Transverse colon (tissue), 4 donors: ENCODE measurements at regions not wholly inside any gene's neighbourhood (a gene's known extent, or its start where the extent isn't known, plus 50 kb on each side); places are given as distances from the start of the nearest gene placed in this dataset.

Experiments
- DNase-seq: peaks from one replicate; pipeline ENCODE4 v3.0.0-alpha.2; 2019
- H3K27ac ChIP-seq, 4 donors: fragments of 200-600 bp; sonication (generic); 2 replicates each; pipeline ENCODE4 v1.5.1; 2016 to 2018; ENCODE audit warnings: inconsistent platforms in 4 of 4
- H3K27me3 ChIP-seq: fragments of 200-600 bp; sonication (generic); 2 replicates; pipeline ENCODE4 v1.5.1; 2017; ENCODE audit warnings: inconsistent platforms
- H3K36me3 ChIP-seq, 4 donors: fragments of 200-600 bp; sonication (generic); 2 replicates each; pipeline ENCODE4 v1.5.1; 2017 to 2019; ENCODE audit warnings: inconsistent platforms in 4 of 4
- H3K4me1 ChIP-seq, 4 donors: fragments of 200-600 bp; sonication (generic); 2 replicates each; pipeline ENCODE4 v1.5.1; 2017 to 2020; ENCODE audit warnings: inconsistent platforms in 4 of 4
- H3K4me3 ChIP-seq, 4 donors: fragments of 200-600 bp; sonication (generic); 1 replicate in 1 of 4; 2 replicates in 3 of 4; pipeline versions ENCODE4 v1.5.1 to v1.6.1; 2017 to 2019; ENCODE audit warnings: inconsistent platforms in 4 of 4
- H3K9me3 ChIP-seq, 2 donors: fragments of 200-600 bp; sonication (generic); 2 replicates each; pipeline ENCODE4 v1.5.1; 2017 to 2019; ENCODE audit warnings: inconsistent platforms in 2 of 2
- CTCF ChIP-seq, 5 experiments: fragments of 200-600 bp in 3 of 5; fragments of 450-650 bp in 2 of 5; sonication (generic) in 3 of 5; IDR thresholded peaks; 1 replicate in 2 of 5; 2 replicates in 3 of 5; pipeline ENCODE4 v1.5.1; 2016 to 2017; ENCODE audit warnings: antibody characterized with exemption in 5 of 5, inconsistent platforms in 3 of 5, mild to moderate bottlenecking in 2 of 5, moderate library complexity in 1 of 5
- EP300 ChIP-seq: sonication (generic); formaldehyde crosslinking; IDR thresholded peaks from one replicate; pipeline ENCODE4 v1.6.1; 2017; ENCODE audit warnings: antibody characterized with exemption, low read depth
- POLR2A ChIP-seq: fragments of 450-650 bp; IDR thresholded peaks from one replicate; pipeline ENCODE4 v1.6.1; 2016; ENCODE audit warnings: antibody characterized with exemption, mild to moderate bottlenecking, moderate library complexity
- POLR2AphosphoS5 ChIP-seq, 3 donors: sonication (generic); formaldehyde crosslinking; IDR thresholded peaks; one replicate each; pipeline ENCODE4 v1.6.1; 2016; ENCODE audit warnings: antibody characterized with exemption in 3 of 3
- WGBS, 2 donors: methylation state at CpG; one replicate each; pipeline ENCODE4 v1.1.5; 2018; ENCODE audit warnings: low coverage in 1 of 2; 5-methylcytosine and 5-hydroxymethylcytosine counted together
- in situ Hi-C, 4 donors: fragments of 200-750 bp; cut with MboI; loops; one replicate each; pipeline versions ENCODE4 v1.15.0 to v1.15.1; 2017; ENCODE audit warnings: low sequenced_read_pairs in 3 of 4, low pct_ligation_motif_present in 1 of 4, low pct_unique_long_range_greater_than_20kb in 1 of 4
- intact Hi-C: fragments of 100-400 bp; cut with DNase I; formaldehyde crosslinking; loops from one replicate; pipeline ENCODE4 v1.15.1; 2023; ENCODE audit warnings: low total_unique reads

- Histone ChIP-seq H3K27ac (no peak overlapping the region), H3K9me3 (no peaks in the 10 kb centered on the region), H3K4me3 (no peak overlapping the region), H3K27me3 (no peaks in the 10 kb centered on the region), H3K36me3 (no peaks in the 10 kb centered on the region), H3K4me1 (no peaks in the 10 kb centered on the region)
- intact Hi-C loops (no loop called here), in situ Hi-C loops (no loop called here)
- TF ChIP-seq EP300 (no peak), POLR2A (no peak), POLR2AphosphoS5 (IDR thresholded peaks at IDR 0.05) (no peak), CTCF (IDR thresholded peaks at IDR 0.05) (no peak)
- 60 to 90% methylated on average over 1 to 3 of the region's 3 CpGs for WGBS, 2 donors
- no peak for DNase-seq
Observed at GRCh38 chr13:39971526-39971925, 316.1 kb downstream of the COG6 start.

DNA sequence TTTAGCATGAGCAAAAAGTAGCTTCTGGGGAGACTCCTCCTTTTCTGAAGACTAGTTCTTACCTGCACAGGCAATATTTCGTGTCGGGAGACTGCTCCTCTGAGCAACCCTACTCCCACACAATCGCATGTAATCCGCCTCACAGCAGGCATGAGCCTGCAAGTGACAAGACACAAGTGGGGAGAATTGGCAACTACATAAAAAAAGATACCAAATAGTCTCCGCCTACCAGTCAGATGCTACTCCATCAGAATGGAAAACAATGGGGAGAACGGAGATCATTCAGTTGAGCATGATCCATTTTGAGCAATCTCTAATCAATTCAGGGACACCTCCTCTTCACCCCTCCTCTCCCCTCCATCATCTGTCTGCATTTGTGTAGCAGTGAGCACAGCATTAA lies 321.0 kb downstream of the COG6 start:
- in situ Hi-C loops (no loop called here), intact Hi-C loops (no loop called here)
- H3K9me3 ChIP-seq: no peaks in the 10 kb centered on the region
- no peak overlapping the region for H3K27ac ChIP-seq
- TF ChIP-seq EP300: no peak
- no peak for TF ChIP-seq POLR2AphosphoS5 (IDR thresholded peaks at IDR 0.05)
- no peak for TF ChIP-seq CTCF (IDR thresholded peaks at IDR 0.05)
- TF ChIP-seq POLR2A: no peak
- no peaks in the 10 kb centered on the region for H3K4me1 ChIP-seq
- DNase-seq: no peak
- H3K27me3 ChIP-seq: no peaks in the 10 kb centered on the region
- 82 to 84% methylated on average over 6 of the region's 6 CpGs for WGBS, 2 donors
- H3K36me3 ChIP-seq: no peaks in the 10 kb centered on the region
- H3K4me3 ChIP-seq: no peak overlapping the region

DNA sequence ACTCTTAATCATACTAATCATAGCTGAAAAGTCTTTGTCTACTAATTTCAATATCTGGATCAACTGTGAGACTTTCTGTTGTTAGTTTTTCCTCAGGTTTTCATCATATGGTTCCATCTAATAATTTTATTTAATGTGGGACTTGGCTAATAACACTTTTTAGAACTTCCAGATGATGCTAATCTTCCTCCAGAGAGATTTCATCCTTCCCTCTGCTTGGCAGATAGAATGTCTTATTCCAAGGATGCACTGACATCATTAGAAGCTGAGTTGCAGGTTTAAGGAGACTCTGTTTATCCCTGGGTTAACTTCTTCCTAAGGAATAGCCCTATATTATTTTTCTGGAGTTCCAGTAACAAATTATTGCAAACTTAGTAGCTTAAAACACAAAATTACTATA lies 325.6 kb downstream of the COG6 start:
- Histone ChIP-seq H3K9me3 (no peaks in the 10 kb centered on the region), H3K27ac (no peak overlapping the region), H3K4me1 (no peaks in the 10 kb centered on the region), H3K4me3 (no peak overlapping the region), H3K27me3 (no peaks in the 10 kb centered on the region), H3K36me3 (no peaks in the 10 kb centered on the region)
- in situ Hi-C loops: no loop called here
- intact Hi-C loops: no loop called here
- DNase-seq: no peak
- no peak for TF ChIP-seq POLR2AphosphoS5 (IDR thresholded peaks at IDR 0.05)
- TF ChIP-seq EP300: no peak
- no peak for TF ChIP-seq CTCF (IDR thresholded peaks at IDR 0.05)
- no peak for TF ChIP-seq POLR2A

GRCh38 chr13:39982745-39983144 lies 327.3 kb downstream of the COG6 start:
- intact Hi-C loops (no loop called here), in situ Hi-C loops (no loop called here)
- Histone ChIP-seq H3K27ac (no peak overlapping the region), H3K36me3 (no peaks in the 10 kb centered on the region), H3K9me3 (no peaks in the 10 kb centered on the region), H3K27me3 (no peaks in the 10 kb centered on the region), H3K4me1 (no peaks in the 10 kb centered on the region), H3K4me3 (no peak overlapping the region)
- 76 to 100% methylated on average over 1 to 4 of the region's 4 CpGs for WGBS, 2 donors
- TF ChIP-seq EP300 (no peak), POLR2AphosphoS5 (IDR thresholded peaks at IDR 0.05) (no peak), POLR2A (no peak), CTCF (IDR thresholded peaks at IDR 0.05) (no peak)
- no peak for DNase-seq
